T-helper 17 cell (primary cell): ENCODE measurements at regions not wholly inside any gene's neighbourhood (a gene's known extent, or its start where the extent isn't known, plus 50 kb on each side); places are given as distances from the start of the nearest gene placed in this dataset.
"Not testable (repeated sequence)": the region's sequence is repeated elsewhere in the genome, so short reads cannot be mapped to it uniquely, and the experiment has no call there.

Source experiments
- ATAC-seq: fragments of 150-1000 bp; cut with Tn5 transposase; 2 replicates; pipeline ENCODE4 v1.10.0; 2021; ENCODE audit warnings: mild to moderate bottlenecking, moderate library complexity
- DNase-seq, 3 donors: peaks; one replicate each; pipeline versions ENCODE4 v3.0.0 to v3.0.0-alpha.2; 2020 to 2021
- H3K9me3 ChIP-seq: one replicate; pipeline ENCODE4 v1.7.0; 2013; ENCODE audit warnings: low read length, mild to moderate bottlenecking; ENCODE audit not compliant: control insufficient read depth, poor library complexity, severe bottlenecking
- H3K27ac Mint-ChIP-seq: one replicate; pipeline ENCODE4 v1.8.0; 2022; ENCODE audit warnings: mild to moderate bottlenecking, moderate library complexity, mixed read lengths
- H3K27me3 Mint-ChIP-seq: one replicate; pipeline ENCODE4 v1.8.0; 2022; ENCODE audit warnings: mixed read lengths
- H3K36me3 Mint-ChIP-seq: one replicate; pipeline ENCODE4 v1.8.0; 2022; ENCODE audit warnings: low read depth, mixed read lengths
- H3K4me1 Mint-ChIP-seq: one replicate; pipeline ENCODE4 v1.8.0; 2022; ENCODE audit warnings: mild to moderate bottlenecking, mixed read lengths
- H3K4me3 Mint-ChIP-seq: one replicate; pipeline ENCODE4 v1.8.0; 2022; ENCODE audit warnings: mild to moderate bottlenecking, moderate library complexity, mixed read lengths

DNA sequence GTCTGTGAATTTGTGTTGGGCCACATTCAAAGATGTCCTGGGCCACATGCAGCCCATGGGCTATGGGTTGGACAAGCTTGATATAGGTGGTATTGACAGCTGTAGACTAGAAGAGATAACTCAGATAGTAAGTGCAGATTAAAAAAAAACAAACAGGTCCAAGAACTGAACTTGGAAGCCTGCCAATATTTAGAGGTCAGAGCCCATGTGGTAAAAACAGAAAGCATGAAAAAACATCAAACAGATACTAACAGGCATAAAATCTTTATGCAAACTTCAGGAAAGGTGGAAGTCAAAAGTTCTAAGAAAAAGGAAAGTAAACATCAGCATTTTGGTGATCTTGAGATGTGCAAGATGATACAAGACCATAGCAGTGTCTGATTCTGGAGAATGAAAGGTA lies 155.1 kb upstream of the NR4A3 start:
- no peak overlapping the region for H3K27ac Mint-ChIP-seq
- DNase-seq: no peak

GRCh38 chr9:99670886-99671285 lies 150.8 kb upstream of the NR4A3 start:
- H3K27me3 Mint-ChIP-seq: peaks cover 15% of the 10 kb centered on the region
- not testable (repeated sequence) for H3K4me1 Mint-ChIP-seq, H3K36me3 Mint-ChIP-seq, H3K4me3 Mint-ChIP-seq, H3K27ac Mint-ChIP-seq, DNase-seq, H3K9me3 ChIP-seq, ATAC-seq

More for the DNA sequence above, 155.1 kb upstream of the NR4A3 start:
- Mint-ChIP-seq H3K36me3 (peaks cover 2% of the 10 kb centered on the region), H3K27me3 (peaks cover 27% of the 10 kb centered on the region), H3K4me1 (peaks cover 4% of the 10 kb centered on the region), H3K4me3 (no peak overlapping the region)
- ATAC-seq: no peak
- no peaks in the 10 kb centered on the region for H3K9me3 ChIP-seq

DNA sequence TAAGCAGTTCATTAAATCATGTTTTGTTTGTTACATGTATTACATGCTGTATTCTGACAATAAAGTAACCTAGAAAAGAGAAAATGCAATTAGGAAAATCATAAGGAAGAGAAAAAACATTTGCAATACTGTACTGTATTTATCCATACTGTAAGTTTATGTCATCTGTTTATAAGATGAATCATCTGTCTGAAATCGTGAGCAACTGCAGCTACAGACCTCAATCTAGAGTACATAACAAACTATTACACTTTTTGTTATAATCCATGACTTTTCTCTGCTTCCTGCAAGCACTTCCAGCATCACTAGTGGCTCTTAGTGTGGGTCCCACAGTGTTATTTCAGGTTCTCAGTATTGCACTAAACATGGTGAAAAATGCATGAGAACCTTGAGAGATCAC lies 144.4 kb upstream of the NR4A3 start:
- no peaks in the 10 kb centered on the region for H3K9me3 ChIP-seq
- Mint-ChIP-seq H3K4me1 (no peaks in the 10 kb centered on the region), H3K36me3 (peaks cover 3% of the 10 kb centered on the region), H3K27ac (no peak overlapping the region), H3K27me3 (peaks cover 7% of the 10 kb centered on the region), H3K4me3 (no peak overlapping the region)
- no peak for DNase-seq
- ATAC-seq: no peak

GRCh38 chr9:99678566-99678965 lies 143.1 kb upstream of the NR4A3 start:
- DNase-seq (no peak), ATAC-seq (no peak)
- Mint-ChIP-seq H3K4me1 (no peaks in the 10 kb centered on the region), H3K4me3 (no peak overlapping the region), H3K27me3 (peaks cover 7% of the 10 kb centered on the region), H3K36me3 (no peaks in the 10 kb centered on the region), H3K27ac (no peak overlapping the region)
- no peaks in the 10 kb centered on the region for H3K9me3 ChIP-seq

DNA sequence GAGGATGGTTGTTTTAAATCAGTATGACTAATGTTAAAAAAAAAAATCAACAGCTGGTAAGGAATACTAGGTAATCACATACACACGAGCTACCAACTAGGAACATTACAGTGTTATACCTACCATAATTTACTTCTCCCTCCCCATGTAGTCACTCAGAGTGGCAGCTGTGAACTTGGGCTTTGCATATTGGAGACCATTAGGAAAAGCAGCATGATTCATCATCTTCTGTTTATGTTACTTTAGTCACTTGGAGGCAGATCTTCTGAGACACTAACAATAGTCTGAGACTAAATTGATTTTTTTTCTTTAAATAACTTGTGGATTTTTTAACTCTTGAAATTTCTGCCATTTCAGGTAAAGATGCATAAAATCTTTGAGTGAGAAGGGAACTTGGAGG lies 141.5 kb upstream of the NR4A3 start:
- no peak overlapping the region for H3K27ac Mint-ChIP-seq
- peaks cover 7% of the 10 kb centered on the region for H3K27me3 Mint-ChIP-seq
- no peak for DNase-seq
- no peaks in the 10 kb centered on the region for H3K36me3 Mint-ChIP-seq
- H3K4me3 Mint-ChIP-seq: no peak overlapping the region
- ATAC-seq: no peak
- no peaks in the 10 kb centered on the region for H3K9me3 ChIP-seq
- no peaks in the 10 kb centered on the region for H3K4me1 Mint-ChIP-seq

DNA sequence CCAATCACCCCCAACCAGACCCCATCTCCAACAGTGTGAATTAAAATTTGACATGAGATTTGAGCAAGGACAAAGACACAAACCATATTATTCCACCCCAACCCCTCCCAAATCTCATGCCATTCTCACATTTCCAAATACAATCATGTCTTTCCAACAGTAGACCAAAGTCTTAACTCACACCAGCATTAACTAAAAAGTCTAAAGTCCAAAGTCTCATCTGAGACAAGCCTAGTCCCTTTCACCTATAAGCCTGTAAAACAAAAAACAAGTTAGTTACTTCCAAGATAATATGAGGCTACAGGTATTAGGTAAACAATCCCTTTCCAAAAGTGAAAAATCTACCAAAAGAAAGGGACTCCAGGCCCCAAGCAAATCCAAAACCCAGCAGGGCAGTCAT lies 140.6 kb upstream of the NR4A3 start:
- Mint-ChIP-seq H3K4me3 (no peak overlapping the region), H3K4me1 (no peaks in the 10 kb centered on the region), H3K27ac (no peak overlapping the region), H3K27me3 (peaks cover 7% of the 10 kb centered on the region), H3K36me3 (no peaks in the 10 kb centered on the region)
- H3K9me3 ChIP-seq: no peaks in the 10 kb centered on the region
- DNase-seq (no peak), ATAC-seq (no peak)

- DNase-seq: no peak
- no peaks in the 10 kb centered on the region for H3K36me3 Mint-ChIP-seq
- no peak overlapping the region for H3K27ac Mint-ChIP-seq
- H3K27me3 Mint-ChIP-seq: peaks cover 7% of the 10 kb centered on the region
- no peak overlapping the region for H3K4me3 Mint-ChIP-seq
- H3K4me1 Mint-ChIP-seq: no peaks in the 10 kb centered on the region
- ATAC-seq: no peak
- no peaks in the 10 kb centered on the region for H3K9me3 ChIP-seq
Measured at GRCh38 chr9:99682378-99682777, 139.3 kb upstream of the NR4A3 start.

GRCh38 chr9:99682870-99683269 lies 138.8 kb upstream of the NR4A3 start:
- H3K9me3 ChIP-seq: no peaks in the 10 kb centered on the region
- Mint-ChIP-seq H3K27ac (no peak overlapping the region), H3K4me3 (no peak overlapping the region), H3K4me1 (no peaks in the 10 kb centered on the region), H3K36me3 (no peaks in the 10 kb centered on the region), H3K27me3 (peaks cover 8% of the 10 kb centered on the region)
- DNase-seq (no peak), ATAC-seq (no peak)

- H3K36me3 Mint-ChIP-seq: no peaks in the 10 kb centered on the region
- no peaks in the 10 kb centered on the region for H3K9me3 ChIP-seq
- H3K4me1 Mint-ChIP-seq: no peaks in the 10 kb centered on the region
- H3K27ac Mint-ChIP-seq: no peak overlapping the region
- no peak overlapping the region for H3K4me3 Mint-ChIP-seq
- H3K27me3 Mint-ChIP-seq: peaks cover 29% of the 10 kb centered on the region
- DNase-seq (no peak), ATAC-seq (no peak)
Measured at GRCh38 chr9:99690573-99690972, 131.1 kb upstream of the NR4A3 start.

DNA sequence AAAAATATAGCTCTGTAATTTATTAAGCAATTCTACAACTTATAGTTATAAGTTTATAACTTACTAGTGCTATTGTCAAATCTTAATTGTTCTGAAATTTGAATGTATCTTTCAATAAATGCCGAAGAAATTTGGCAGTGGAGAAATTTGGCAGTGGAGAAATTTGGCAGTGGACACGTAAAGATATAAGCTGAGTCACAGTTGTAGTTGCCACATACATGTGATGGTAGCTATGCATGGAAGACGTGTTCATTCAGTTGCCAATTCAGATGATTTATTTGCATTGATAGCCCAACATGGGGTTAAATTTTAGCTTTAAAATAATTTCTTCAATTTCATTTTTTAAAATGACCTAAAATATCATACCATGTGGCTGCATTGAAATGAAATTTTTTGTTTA lies 127.8 kb upstream of the NR4A3 start:
- no peak overlapping the region for H3K27ac Mint-ChIP-seq
- no peak for ATAC-seq
- DNase-seq: no peak
- no peaks in the 10 kb centered on the region for H3K4me1 Mint-ChIP-seq
- peaks cover 17% of the 10 kb centered on the region for H3K27me3 Mint-ChIP-seq
- H3K9me3 ChIP-seq: no peaks in the 10 kb centered on the region
- no peaks in the 10 kb centered on the region for H3K36me3 Mint-ChIP-seq
- no peak overlapping the region for H3K4me3 Mint-ChIP-seq

DNA sequence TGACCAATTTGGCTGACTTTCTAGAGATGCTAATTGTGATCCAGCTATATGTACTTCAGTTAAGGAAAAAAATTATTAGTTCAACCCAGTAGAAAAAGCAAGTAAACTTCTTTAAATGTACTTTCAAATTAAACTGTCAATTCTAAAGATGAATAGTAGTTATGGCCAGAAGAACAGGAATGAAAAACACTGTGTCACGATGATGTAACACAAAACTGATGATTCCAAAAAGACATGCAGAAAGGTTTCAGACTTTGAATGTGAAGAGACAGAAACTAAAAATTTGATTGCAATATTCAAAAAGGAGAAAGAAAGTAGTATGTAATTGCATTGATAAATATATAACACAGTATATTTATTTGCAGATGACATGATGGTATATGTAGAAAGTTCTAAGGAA lies 127.3 kb upstream of the NR4A3 start:
- Mint-ChIP-seq H3K4me3 (no peak overlapping the region), H3K27ac (no peak overlapping the region), H3K4me1 (no peaks in the 10 kb centered on the region), H3K27me3 (peaks cover 12% of the 10 kb centered on the region), H3K36me3 (no peaks in the 10 kb centered on the region)
- DNase-seq: no peak
- H3K9me3 ChIP-seq: no peaks in the 10 kb centered on the region
- ATAC-seq: no peak

GRCh38 chr9:99699396-99699795 lies 122.3 kb upstream of the NR4A3 start:
- Mint-ChIP-seq H3K27me3 (peaks cover 25% of the 10 kb centered on the region), H3K27ac (no peak overlapping the region), H3K36me3 (no peaks in the 10 kb centered on the region), H3K4me3 (no peak overlapping the region), H3K4me1 (no peaks in the 10 kb centered on the region)
- DNase-seq (no peak), ATAC-seq (no peak)
- H3K9me3 ChIP-seq: no peaks in the 10 kb centered on the region

DNA sequence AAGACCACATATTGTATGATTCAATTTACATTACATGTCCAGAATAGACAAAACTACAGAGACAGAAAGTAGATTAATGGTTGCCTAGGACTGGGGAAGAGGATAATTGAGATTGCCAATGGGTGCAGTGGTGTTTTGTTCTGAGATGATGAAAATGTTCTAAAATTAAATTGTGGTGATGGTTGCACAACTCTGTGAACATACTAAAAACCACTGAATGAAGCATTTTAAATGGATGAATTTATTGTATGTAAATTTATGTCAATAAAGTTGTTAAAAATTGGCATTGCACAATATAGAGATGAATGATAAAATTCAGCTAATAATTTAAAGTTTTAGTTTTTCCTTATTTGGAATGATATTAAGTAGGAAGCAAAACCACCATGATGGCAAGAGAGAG lies 109.5 kb upstream of the NR4A3 start:
- Mint-ChIP-seq H3K4me1 (no peaks in the 10 kb centered on the region), H3K36me3 (peaks cover 2% of the 10 kb centered on the region), H3K4me3 (no peak overlapping the region), H3K27me3 (peaks cover 15% of the 10 kb centered on the region), H3K27ac (no peak overlapping the region)
- DNase-seq (no peak), ATAC-seq (no peak)
- H3K9me3 ChIP-seq: no peaks in the 10 kb centered on the region

DNA sequence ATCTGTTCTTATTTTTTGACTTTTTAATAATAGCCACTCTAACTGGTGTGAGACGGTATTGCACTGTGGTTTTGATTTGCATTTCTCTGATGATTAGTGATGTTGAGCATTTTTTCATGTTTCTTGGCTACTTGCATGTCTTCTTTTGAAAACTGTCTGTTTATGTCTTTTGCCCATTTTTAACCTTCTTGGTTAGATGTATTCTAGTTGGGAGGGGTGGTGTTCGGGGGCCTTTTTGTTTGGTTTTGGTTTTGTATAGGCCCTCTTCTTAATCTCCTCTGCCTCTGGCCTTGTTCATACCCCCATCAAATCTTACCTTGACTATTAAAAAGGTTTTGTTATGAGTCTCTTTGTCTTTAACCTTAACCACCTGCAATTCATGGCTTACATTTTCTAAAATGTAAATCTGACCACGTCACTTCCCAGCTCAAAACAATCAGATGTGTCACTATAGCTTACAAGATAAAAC lies 107.8 kb upstream of the NR4A3 start:
- ATAC-seq (no peak), DNase-seq (no peak)
- peaks cover 15% of the 10 kb centered on the region for H3K27me3 Mint-ChIP-seq
- peaks cover 2% of the 10 kb centered on the region for H3K4me1 Mint-ChIP-seq
- H3K36me3 Mint-ChIP-seq: peaks cover 2% of the 10 kb centered on the region
- no peak overlapping the region for H3K27ac Mint-ChIP-seq
- H3K9me3 ChIP-seq: no peaks in the 10 kb centered on the region
- H3K4me3 Mint-ChIP-seq: no peak overlapping the region

DNA sequence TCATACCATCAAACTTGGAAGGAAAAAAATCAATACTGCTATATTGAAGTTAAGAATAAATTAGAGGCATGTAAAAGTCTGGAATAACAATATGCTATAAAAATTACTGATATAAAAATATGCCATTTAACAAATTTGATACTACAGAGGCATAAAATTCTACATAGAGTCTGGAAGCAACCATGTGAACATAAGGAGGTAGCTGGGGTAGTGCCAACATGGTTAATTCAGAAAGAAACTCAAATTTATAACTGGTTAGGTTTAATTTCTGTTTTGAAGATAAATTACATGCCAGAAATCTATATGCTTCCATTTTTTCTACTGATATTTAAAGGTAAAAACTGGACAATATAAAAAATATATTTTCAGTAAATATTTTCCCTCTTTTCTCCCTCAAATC lies 103.1 kb upstream of the NR4A3 start:
- H3K36me3 Mint-ChIP-seq: peaks cover 2% of the 10 kb centered on the region

More for the DNA sequence above, 103.1 kb upstream of the NR4A3 start:
- H3K27me3 Mint-ChIP-seq: peaks cover 5% of the 10 kb centered on the region
- ATAC-seq (no peak), DNase-seq (no peak)
- H3K4me1 Mint-ChIP-seq: peaks cover 24% of the 10 kb centered on the region
- no peaks in the 10 kb centered on the region for H3K9me3 ChIP-seq
- H3K27ac Mint-ChIP-seq: no peak overlapping the region
- no peak overlapping the region for H3K4me3 Mint-ChIP-seq
